ENCODE measurements at regions not wholly inside any gene's neighbourhood (a gene's known extent, or its start where the extent isn't known, plus 50 kb on each side); places are given as distances from the start of the nearest gene placed in this dataset.
A peak's percentile ranks its signal among the peaks of the same experiment; 100 is the strongest.

GRCh38 chr6:92820601-92821000 lies 598.8 kb downstream of the EPHA7 start:
- Mint-ChIP-seq H3K27me3 (peaks cover 0 to 4% (median 0%) of the 10 kb centered on the region in 3 donors), H3K4me1 (no peaks in the 10 kb centered on the region), H3K36me3 (no peaks in the 10 kb centered on the region), H3K4me3 (no peak overlapping the region), H3K27ac (no peak overlapping the region), H3K9me3 (peaks cover 0 to 11% (median 2%) of the 10 kb centered on the region in 7 donors)
- no peak for ATAC-seq (ENCODE audit: low read depth in 2 of 2)
- DNase-seq, result no peak

GRCh38 chr6:92810913-92811312 lies 608.4 kb downstream of the EPHA7 start:
- Mint-ChIP-seq H3K9me3 (peaks cover 0 to 4% (median 0%) of the 10 kb centered on the region in 7 donors), H3K36me3 (no peaks in the 10 kb centered on the region), H3K4me1 (no peaks in the 10 kb centered on the region), H3K27ac (no peak overlapping the region), H3K27me3 (peaks cover 0 to 5% (median 2%) of the 10 kb centered on the region in 3 donors), H3K4me3 (no peak overlapping the region)
- ATAC-seq (ENCODE audit: low read depth in 2 of 2), result peak; percentile 38 to 58
- DNase-seq, result peak; percentile 1

- Mint-ChIP-seq H3K9me3 (no peaks in the 10 kb centered on the region), H3K4me1 (no peaks in the 10 kb centered on the region), H3K36me3 (no peaks in the 10 kb centered on the region), H3K27me3 (peaks cover 0 to 5% (median 0%) of the 10 kb centered on the region in 3 donors), H3K4me3 (no peak overlapping the region), H3K27ac (no peak overlapping the region)
- ATAC-seq (ENCODE audit: low read depth in 2 of 2) (no peak), DNase-seq (no peak)
These were observed 613.1 kb downstream of the EPHA7 start for GRCh38 chr6:92806254-92806653.

GRCh38 chr6:92791403-92791802 lies 628.0 kb downstream of the EPHA7 start:
- peaks cover 0 to 10% (median 0%) of the 10 kb centered on the region in 7 donors for H3K9me3 Mint-ChIP-seq
- ATAC-seq (ENCODE audit: low read depth in 2 of 2), result no peak
- H3K4me3 Mint-ChIP-seq, result no peak overlapping the region
- H3K36me3 Mint-ChIP-seq, result no peaks in the 10 kb centered on the region
- no peaks in the 10 kb centered on the region for H3K27me3 Mint-ChIP-seq
- H3K4me1 Mint-ChIP-seq, result no peaks in the 10 kb centered on the region
- DNase-seq, result no peak
- H3K27ac Mint-ChIP-seq, result no peak overlapping the region

- no peak for ATAC-seq (ENCODE audit: low read depth in 2 of 2)
- no peaks in the 10 kb centered on the region for H3K36me3 Mint-ChIP-seq
- no peaks in the 10 kb centered on the region for H3K4me1 Mint-ChIP-seq
- H3K9me3 Mint-ChIP-seq, result peaks cover 0 to 10% (median 0%) of the 10 kb centered on the region in 7 donors
- no peak overlapping the region for H3K4me3 Mint-ChIP-seq
- H3K27me3 Mint-ChIP-seq, result no peaks in the 10 kb centered on the region
- DNase-seq, result no peak
- H3K27ac Mint-ChIP-seq, result no peak overlapping the region
These were observed 629.0 kb downstream of the EPHA7 start for GRCh38 chr6:92790381-92790780.

GRCh38 chr6:92784235-92784634 lies 635.1 kb downstream of the EPHA7 start:
- ATAC-seq (ENCODE audit: low read depth in 2 of 2) (no peak), DNase-seq (no peak)
- Mint-ChIP-seq H3K27ac (no peak overlapping the region), H3K36me3 (no peaks in the 10 kb centered on the region), H3K4me1 (no peaks in the 10 kb centered on the region), H3K27me3 (no peaks in the 10 kb centered on the region), H3K9me3 (peaks cover 0 to 7% (median 2%) of the 10 kb centered on the region in 7 donors), H3K4me3 (no peak overlapping the region)

- no peaks in the 10 kb centered on the region for H3K27me3 Mint-ChIP-seq
- no peaks in the 10 kb centered on the region for H3K36me3 Mint-ChIP-seq
- H3K4me3 Mint-ChIP-seq, result no peak overlapping the region
- H3K27ac Mint-ChIP-seq, result no peak overlapping the region
- peaks cover 0 to 4% (median 1%) of the 10 kb centered on the region in 7 donors for H3K9me3 Mint-ChIP-seq
- no peaks in the 10 kb centered on the region for H3K4me1 Mint-ChIP-seq
- DNase-seq (no peak), ATAC-seq (ENCODE audit: low read depth in 2 of 2) (no peak)
These were observed 639.6 kb downstream of the EPHA7 start for GRCh38 chr6:92779746-92780145.

- ATAC-seq (ENCODE audit: low read depth in 2 of 2) (no peak), DNase-seq (no peak)
- Mint-ChIP-seq H3K27ac (no peak overlapping the region), H3K27me3 (no peaks in the 10 kb centered on the region), H3K4me3 (no peak overlapping the region), H3K4me1 (no peaks in the 10 kb centered on the region), H3K36me3 (no peaks in the 10 kb centered on the region), H3K9me3 (peaks cover 0 to 4% (median 1%) of the 10 kb centered on the region in 7 donors)
These were observed 642.1 kb downstream of the EPHA7 start for GRCh38 chr6:92777146-92777740.

GRCh38 chr6:92770540-92770939 lies 648.8 kb downstream of the EPHA7 start:
- Mint-ChIP-seq H3K9me3 (peaks cover 0 to 4% (median 0%) of the 10 kb centered on the region in 7 donors), H3K4me3 (no peak overlapping the region), H3K4me1 (no peaks in the 10 kb centered on the region), H3K36me3 (no peaks in the 10 kb centered on the region), H3K27me3 (peaks cover 0 to 5% (median 0%) of the 10 kb centered on the region in 3 donors), H3K27ac (no peak overlapping the region)
- DNase-seq (no peak), ATAC-seq (ENCODE audit: low read depth in 2 of 2) (no peak)

- Mint-ChIP-seq H3K36me3 (no peaks in the 10 kb centered on the region), H3K9me3 (peaks cover 0 to 3% (median 0%) of the 10 kb centered on the region in 7 donors), H3K4me1 (no peaks in the 10 kb centered on the region), H3K27me3 (peaks cover 0 to 5% (median 0%) of the 10 kb centered on the region in 3 donors), H3K27ac (no peak overlapping the region), H3K4me3 (no peak overlapping the region)
- DNase-seq, result no peak
- no peak for ATAC-seq (ENCODE audit: low read depth in 2 of 2)
These were observed 652.3 kb downstream of the EPHA7 start for GRCh38 chr6:92767101-92767500.

- Mint-ChIP-seq H3K4me3 (no peak overlapping the region), H3K27me3 (peaks cover 0 to 3% (median 0%) of the 10 kb centered on the region in 3 donors), H3K36me3 (no peaks in the 10 kb centered on the region), H3K9me3 (peaks cover 0 to 3% (median 0%) of the 10 kb centered on the region in 7 donors), H3K27ac (no peak overlapping the region), H3K4me1 (no peaks in the 10 kb centered on the region)
- DNase-seq (no peak), ATAC-seq (ENCODE audit: low read depth in 2 of 2) (no peak)
These were observed 655.7 kb downstream of the EPHA7 start for GRCh38 chr6:92763680-92764079.

- Mint-ChIP-seq H3K9me3 (peaks cover 0 to 3% (median 0%) of the 10 kb centered on the region in 7 donors), H3K36me3 (no peaks in the 10 kb centered on the region), H3K27ac (no peak overlapping the region), H3K27me3 (no peaks in the 10 kb centered on the region), H3K4me1 (no peaks in the 10 kb centered on the region), H3K4me3 (no peak overlapping the region)
- no peak for DNase-seq
- no peak for ATAC-seq (ENCODE audit: low read depth in 2 of 2)
These were observed 656.1 kb downstream of the EPHA7 start for GRCh38 chr6:92763274-92763584.

GRCh38 chr6:92762443-92763273 lies 656.7 kb downstream of the EPHA7 start:
- ATAC-seq (ENCODE audit: low read depth in 2 of 2) (no peak), DNase-seq (no peak)
- Mint-ChIP-seq H3K9me3 (peaks cover 0 to 3% (median 0%) of the 10 kb centered on the region in 7 donors), H3K4me3 (no peak overlapping the region), H3K4me1 (no peaks in the 10 kb centered on the region), H3K27ac (no peak overlapping the region), H3K27me3 (no peaks in the 10 kb centered on the region), H3K36me3 (no peaks in the 10 kb centered on the region)

- Mint-ChIP-seq H3K4me1 (no peaks in the 10 kb centered on the region), H3K4me3 (no peak overlapping the region), H3K27me3 (no peaks in the 10 kb centered on the region), H3K9me3 (peaks cover 0 to 3% (median 0%) of the 10 kb centered on the region in 7 donors), H3K27ac (no peak overlapping the region), H3K36me3 (no peaks in the 10 kb centered on the region)
- no peak for ATAC-seq (ENCODE audit: low read depth in 2 of 2)
- DNase-seq, result no peak
These were observed 660.2 kb downstream of the EPHA7 start for GRCh38 chr6:92759178-92759577.
